ENCODE measurements at regions not wholly inside any gene's neighbourhood (a gene's known extent, or its start where the extent isn't known, plus 50 kb on each side); places are given as distances from the start of the nearest gene placed in this dataset.

GRCh38 chr2:54021702-54022101, 50.9 kb upstream of the PSME4 start:
- Histone ChIP-seq H3K9me3 (ENCODE audit: control insufficient read depth, low read depth, low read length) (peaks cover 3% of the 10 kb centered on the region), H3K4me3 (ENCODE audit: control insufficient read depth in 2 of 3, extremely low read depth in 1 of 3, insufficient read depth in 2 of 3, low read depth in 1 of 3, low read length in 3 of 3) (no peak overlapping the region), H3K9ac (ENCODE audit: control insufficient read depth, extremely low read depth, insufficient read depth, low read length) (no peak overlapping the region), H3K79me2 (ENCODE audit: control insufficient read depth, insufficient read depth, low read length) (no peaks in the 10 kb centered on the region), H2AFZ (ENCODE audit: control insufficient read depth, low read length) (no peak overlapping the region), H4K20me1 (ENCODE audit: control insufficient read depth, extremely low read depth, insufficient read depth, low read length) (no peaks in the 10 kb centered on the region), H3K27me3 (ENCODE audit: control insufficient read depth, extremely low read depth, insufficient read depth, low read length) (no peaks in the 10 kb centered on the region), H3K4me2 (ENCODE audit: control insufficient read depth, extremely low read depth, insufficient read depth, low read depth, low read length) (no peak overlapping the region), H3K4me1 (ENCODE audit: control insufficient read depth, extremely low read depth, insufficient read depth, low read length) (no peaks in the 10 kb centered on the region), H3K36me3 (ENCODE audit: control insufficient read depth in 2 of 2, extremely low read depth in 1 of 2, insufficient read depth in 2 of 2, low read length in 2 of 2) (no peaks in the 10 kb centered on the region), H3K9me1 (ENCODE audit: control insufficient read depth, extremely low read depth, insufficient read depth, low read length) (no peaks in the 10 kb centered on the region), H3K27ac (ENCODE audit: control insufficient read depth, insufficient read depth, low read length) (no peak overlapping the region)
- FAIRE-seq: no peak
- dilution Hi-C loops (cut with MboI; ENCODE audit: extremely low pct_ligation_motif_present, low sequenced_read_pairs): no loop called here
- DNase-seq (ENCODE audit: low read depth, low spot score): no peak
- TF ChIP-seq CTCF (optimal IDR thresholded peaks at IDR 0.05 in 1 of 3, IDR thresholded peaks at IDR 0.05 in 1 of 3, conservative IDR thresholded peaks at IDR 0.05 in 1 of 3; ENCODE audit: extremely low read depth in 1 of 3, insufficient read depth in 2 of 3, low read length in 3 of 3): no peak
- TF ChIP-seq EZH2 (IDR thresholded peaks at IDR 0.05; ENCODE audit: low read length): no peak

- DNase-seq (ENCODE audit: low read depth, low spot score) (no peak), FAIRE-seq (no peak)
- no peak for TF ChIP-seq EZH2 (IDR thresholded peaks at IDR 0.05; ENCODE audit: low read length)
- TF ChIP-seq CTCF (optimal IDR thresholded peaks at IDR 0.05 in 1 of 3, IDR thresholded peaks at IDR 0.05 in 1 of 3, conservative IDR thresholded peaks at IDR 0.05 in 1 of 3; ENCODE audit: extremely low read depth in 1 of 3, insufficient read depth in 2 of 3, low read length in 3 of 3): no peak
- dilution Hi-C loops (cut with MboI; ENCODE audit: extremely low pct_ligation_motif_present, low sequenced_read_pairs): no loop called here
- no peaks in the 10 kb centered on the region for H3K9me1 ChIP-seq (ENCODE audit: control insufficient read depth, extremely low read depth, insufficient read depth, low read length)
- H3K79me2 ChIP-seq (ENCODE audit: control insufficient read depth, insufficient read depth, low read length): no peaks in the 10 kb centered on the region
- no peak overlapping the region for H3K9ac ChIP-seq (ENCODE audit: control insufficient read depth, extremely low read depth, insufficient read depth, low read length)
- no peak overlapping the region for H2AFZ ChIP-seq (ENCODE audit: control insufficient read depth, low read length)
- no peaks in the 10 kb centered on the region for H3K27me3 ChIP-seq (ENCODE audit: control insufficient read depth, extremely low read depth, insufficient read depth, low read length)
- no peak overlapping the region for H3K4me3 ChIP-seq (ENCODE audit: control insufficient read depth in 2 of 3, extremely low read depth in 1 of 3, insufficient read depth in 2 of 3, low read depth in 1 of 3, low read length in 3 of 3)
- peaks cover 3% of the 10 kb centered on the region for H3K9me3 ChIP-seq (ENCODE audit: control insufficient read depth, low read depth, low read length)
- no peak overlapping the region for H3K27ac ChIP-seq (ENCODE audit: control insufficient read depth, insufficient read depth, low read length)
- no peak overlapping the region for H3K4me2 ChIP-seq (ENCODE audit: control insufficient read depth, extremely low read depth, insufficient read depth, low read depth, low read length)
- no peaks in the 10 kb centered on the region for H3K36me3 ChIP-seq (ENCODE audit: control insufficient read depth in 2 of 2, extremely low read depth in 1 of 2, insufficient read depth in 2 of 2, low read length in 2 of 2)
- H3K4me1 ChIP-seq (ENCODE audit: control insufficient read depth, extremely low read depth, insufficient read depth, low read length): no peaks in the 10 kb centered on the region
- no peaks in the 10 kb centered on the region for H4K20me1 ChIP-seq (ENCODE audit: control insufficient read depth, extremely low read depth, insufficient read depth, low read length)
Observed at GRCh38 chr2:54020793-54021414, 50.1 kb upstream of the PSME4 start.

Measured in keratinocyte (primary cell).